Adrenal gland (tissue), 5 donors: ENCODE measurements at regions not wholly inside any gene's neighbourhood (a gene's known extent, or its start where the extent isn't known, plus 50 kb on each side); places are given as distances from the start of the nearest gene placed in this dataset.

ENCODE experiments used
- POLR2A ChIP-seq, 2 donors: fragments of 450-650 bp; IDR thresholded peaks; one replicate each; pipeline ENCODE4 v1.6.1; 2017; ENCODE audit warnings: antibody characterized with exemption in 2 of 2, mild to moderate bottlenecking in 2 of 2, moderate library complexity in 1 of 2
- TF ChIP-seq, protein P1 (sequence below), 6 experiments: fragments of 450-650 bp in 4 of 6; fragments of 200-600 bp in 2 of 6; sonication (generic) in 1 of 6; IDR thresholded peaks; 1 replicate in 5 of 6; 2 replicates in 1 of 6; pipeline versions ENCODE4 v1.5.1 to v1.8.0; 2016 to 2021; ENCODE audit warnings: antibody characterized with exemption in 6 of 6, mild to moderate bottlenecking in 2 of 6, moderate library complexity in 1 of 6
- donor health status: DM: no; HTN: no; CAD: no.

GRCh38 chr9:105024529-105024928 lies 96.6 kb upstream of the ABCA1 start:
- TF ChIP-seq POLR2A (IDR thresholded peaks at IDR 0.05): no peak
- TF ChIP-seq, protein P1, sequence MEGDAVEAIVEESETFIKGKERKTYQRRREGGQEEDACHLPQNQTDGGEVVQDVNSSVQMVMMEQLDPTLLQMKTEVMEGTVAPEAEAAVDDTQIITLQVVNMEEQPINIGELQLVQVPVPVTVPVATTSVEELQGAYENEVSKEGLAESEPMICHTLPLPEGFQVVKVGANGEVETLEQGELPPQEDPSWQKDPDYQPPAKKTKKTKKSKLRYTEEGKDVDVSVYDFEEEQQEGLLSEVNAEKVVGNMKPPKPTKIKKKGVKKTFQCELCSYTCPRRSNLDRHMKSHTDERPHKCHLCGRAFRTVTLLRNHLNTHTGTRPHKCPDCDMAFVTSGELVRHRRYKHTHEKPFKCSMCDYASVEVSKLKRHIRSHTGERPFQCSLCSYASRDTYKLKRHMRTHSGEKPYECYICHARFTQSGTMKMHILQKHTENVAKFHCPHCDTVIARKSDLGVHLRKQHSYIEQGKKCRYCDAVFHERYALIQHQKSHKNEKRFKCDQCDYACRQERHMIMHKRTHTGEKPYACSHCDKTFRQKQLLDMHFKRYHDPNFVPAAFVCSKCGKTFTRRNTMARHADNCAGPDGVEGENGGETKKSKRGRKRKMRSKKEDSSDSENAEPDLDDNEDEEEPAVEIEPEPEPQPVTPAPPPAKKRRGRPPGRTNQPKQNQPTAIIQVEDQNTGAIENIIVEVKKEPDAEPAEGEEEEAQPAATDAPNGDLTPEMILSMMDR (IDR thresholded peaks at IDR 0.05): no peak
